B cell (primary cell): ENCODE measurements at regions not wholly inside any gene's neighbourhood (a gene's known extent, or its start where the extent isn't known, plus 50 kb on each side); places are given as distances from the start of the nearest gene placed in this dataset.

ENCODE experiments used
- CTCF ChIP-seq: fragments of 200-600 bp; IDR thresholded peaks from one replicate; pipeline ENCODE4 v1.8.0; 2022; ENCODE audit warnings: antibody characterized with exemption, mild to moderate bottlenecking
- EZH2 ChIP-seq: IDR thresholded peaks from 2 replicates; pipeline ENCODE4 v1.6.1; 2012; ENCODE audit warnings: borderline replicate concordance, low read depth, mild to moderate bottlenecking, moderate library complexity, low read length; ENCODE audit not compliant: insufficient read depth, poor library complexity, severe bottlenecking

DNA sequence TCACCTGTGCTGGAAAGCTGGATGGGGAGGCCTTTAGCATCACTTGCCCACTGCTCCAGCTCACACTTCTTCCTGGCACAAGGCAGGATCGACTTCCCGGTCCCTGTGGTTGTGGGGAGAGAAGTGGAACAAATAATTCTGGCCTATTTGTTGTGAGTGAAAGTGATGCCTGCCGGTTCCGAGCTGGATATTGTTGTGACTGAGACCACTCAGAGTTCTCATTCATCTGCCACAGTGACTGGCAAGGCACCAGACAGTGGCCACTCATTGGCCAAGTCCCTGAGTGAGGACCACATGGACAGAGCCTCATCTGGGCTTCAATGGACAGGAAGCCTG lies 191.9 kb downstream of the PTPRU start:
- no peak for TF ChIP-seq CTCF
- TF ChIP-seq EZH2: no peak
